K562 (cell line): ENCODE measurements at regions not wholly inside any gene's neighbourhood (a gene's known extent, or its start where the extent isn't known, plus 50 kb on each side); places are given as distances from the start of the nearest gene placed in this dataset.
"Not testable (repeated sequence)": the region's sequence is repeated elsewhere in the genome, so short reads cannot be mapped to it uniquely, and the experiment has no call there.

Source experiments
- CC2D1A ChIP-seq: fragments of 450-650 bp; IDR thresholded peaks from 2 replicates; pipeline ENCODE4 v1.6.1; 2017; ENCODE audit warnings: mild to moderate bottlenecking
- RBM14 ChIP-seq: fragments of 200-400 bp; formaldehyde crosslinking; IDR thresholded peaks from 2 replicates; pipeline ENCODE4 v1.6.1; 2018; ENCODE audit warnings: low read depth, mild to moderate bottlenecking, low read length, moderate library complexity, borderline replicate concordance; ENCODE audit not compliant: insufficient read depth

DNA sequence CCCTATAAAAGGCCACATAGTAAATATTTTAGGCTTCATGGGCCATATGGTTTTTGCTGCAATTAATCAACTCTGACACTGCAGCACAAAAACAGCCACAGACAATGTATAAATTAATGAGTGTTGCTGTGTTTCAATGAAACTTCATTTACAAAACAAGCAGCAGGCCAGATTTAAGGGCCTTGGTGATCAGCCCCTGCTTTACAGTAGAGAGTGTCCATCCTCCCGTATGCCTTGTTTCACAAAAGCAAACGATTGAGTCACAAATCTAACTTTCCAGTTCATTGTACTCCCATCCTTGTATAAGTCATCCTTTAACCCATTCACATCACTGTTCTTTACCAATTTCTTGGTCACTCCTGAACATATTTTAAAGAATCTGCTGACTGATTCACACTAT lies 94.3 kb upstream of the NOX4 start:
- not testable (repeated sequence) for TF ChIP-seq CC2D1A, RBM14
